Nephron progenitor cell (in vitro differentiated cells): ENCODE measurements at regions not wholly inside any gene's neighbourhood (a gene's known extent, or its start where the extent isn't known, plus 50 kb on each side); places are given as distances from the start of the nearest gene placed in this dataset.
A peak's percentile ranks its signal among the peaks of the same experiment; 100 is the strongest.
"Not testable (repeated sequence)": the region's sequence is repeated elsewhere in the genome, so short reads cannot be mapped to it uniquely, and the experiment has no call there.

Experiments
- DNase-seq: peaks from one replicate; pipeline ENCODE4 v3.0.0; 2021
- H3K27ac Mint-ChIP-seq: 2 replicates; pipeline ENCODE4 v1.8.0; 2021; ENCODE audit warnings: mild to moderate bottlenecking, moderate library complexity, mixed read lengths
- H3K27me3 Mint-ChIP-seq: 2 replicates; pipeline ENCODE4 v1.8.0; 2021; ENCODE audit warnings: mild to moderate bottlenecking, low read depth, mixed read lengths; ENCODE audit not compliant: poor library complexity
- H3K36me3 Mint-ChIP-seq: 2 replicates; pipeline ENCODE4 v1.8.0; 2021; ENCODE audit warnings: low read depth, mixed read lengths
- H3K4me1 Mint-ChIP-seq: 2 replicates; pipeline ENCODE4 v1.8.0; 2021; ENCODE audit warnings: mixed read lengths
- H3K4me3 Mint-ChIP-seq: 2 replicates; pipeline ENCODE4 v1.8.0; 2021; ENCODE audit warnings: mild to moderate bottlenecking, moderate library complexity, mixed read lengths
- H3K9me3 Mint-ChIP-seq: 2 replicates; pipeline ENCODE4 v1.8.0; 2021; ENCODE audit warnings: mild to moderate bottlenecking, moderate library complexity, mixed read lengths
- CTCF ChIP-seq: fragments of 200-600 bp; sonication (generic); IDR thresholded peaks from 2 replicates; pipeline ENCODE4 v1.5.0; 2021; ENCODE audit warnings: antibody characterized with exemption

GRCh38 chr5:45774528-45774927, 78.3 kb upstream of the HCN1 start:
- no peak for DNase-seq
- Mint-ChIP-seq H3K27me3 (no peaks in the 10 kb centered on the region), H3K36me3 (no peaks in the 10 kb centered on the region), H3K4me1 (no peaks in the 10 kb centered on the region), H3K9me3 (no peaks in the 10 kb centered on the region), H3K27ac (no peak overlapping the region), H3K4me3 (no peak overlapping the region)
- TF ChIP-seq CTCF, result peak; percentile 35

DNA sequence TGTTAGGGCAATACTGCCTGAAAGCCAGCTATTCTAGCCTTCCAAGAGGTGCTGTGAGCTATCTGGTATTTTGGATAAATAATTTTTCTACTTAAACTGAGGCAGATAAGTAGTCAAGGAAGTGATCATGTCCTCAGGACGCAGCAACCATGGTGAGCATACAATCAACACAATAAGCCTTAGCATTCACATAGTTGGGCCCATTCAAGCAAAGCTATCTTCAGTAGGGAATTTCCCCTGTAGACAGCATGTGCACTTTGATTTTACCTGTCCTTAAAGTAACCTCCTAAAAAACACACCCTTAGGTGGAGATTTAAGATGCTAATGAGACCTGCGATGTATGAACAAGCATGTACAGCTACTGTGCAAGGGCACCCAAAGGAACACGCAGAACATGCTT, 76.2 kb upstream of the HCN1 start:
- Mint-ChIP-seq H3K4me1 (no peaks in the 10 kb centered on the region), H3K9me3 (no peaks in the 10 kb centered on the region), H3K27me3 (no peaks in the 10 kb centered on the region), H3K36me3 (no peaks in the 10 kb centered on the region), H3K4me3 (no peak overlapping the region), H3K27ac (no peak overlapping the region)
- no peak for TF ChIP-seq CTCF
- no peak for DNase-seq

- H3K4me1 Mint-ChIP-seq, result no peaks in the 10 kb centered on the region
- peaks cover 3% of the 10 kb centered on the region for H3K27me3 Mint-ChIP-seq
- H3K36me3 Mint-ChIP-seq, result no peaks in the 10 kb centered on the region
- DNase-seq, result no peak
- no peak for TF ChIP-seq CTCF
- no peak overlapping the region for H3K4me3 Mint-ChIP-seq
- H3K9me3 Mint-ChIP-seq, result no peaks in the 10 kb centered on the region
- no peak overlapping the region for H3K27ac Mint-ChIP-seq
These were observed 69.4 kb upstream of the HCN1 start for GRCh38 chr5:45765561-45765960.

DNA sequence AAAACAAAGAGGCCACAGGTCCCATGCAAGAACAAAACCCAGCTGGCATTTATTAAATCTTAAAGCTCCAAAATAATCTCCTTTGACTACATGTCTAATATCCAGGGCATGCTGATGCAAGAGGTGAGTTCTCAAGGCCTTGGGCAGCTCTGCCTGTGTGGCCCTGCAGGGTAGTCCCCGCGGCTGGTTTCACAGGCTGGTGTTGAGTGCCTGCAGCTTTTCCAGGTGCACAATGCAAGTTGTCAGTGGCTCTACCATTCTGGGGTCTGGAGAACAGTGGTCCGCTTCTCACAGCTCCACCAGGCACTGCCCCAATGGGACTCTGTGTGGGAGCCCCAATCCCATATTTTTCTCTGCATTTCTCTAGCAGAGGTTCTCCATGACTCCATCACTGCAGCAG, 54.4 kb upstream of the HCN1 start:
- Mint-ChIP-seq H3K27ac (no peak overlapping the region), H3K4me1 (no peaks in the 10 kb centered on the region), H3K9me3 (peaks cover 46% of the 10 kb centered on the region), H3K27me3 (peaks cover 2% of the 10 kb centered on the region), H3K4me3 (no peak overlapping the region), H3K36me3 (no peaks in the 10 kb centered on the region)
- no peak for DNase-seq
- no peak for TF ChIP-seq CTCF

DNA sequence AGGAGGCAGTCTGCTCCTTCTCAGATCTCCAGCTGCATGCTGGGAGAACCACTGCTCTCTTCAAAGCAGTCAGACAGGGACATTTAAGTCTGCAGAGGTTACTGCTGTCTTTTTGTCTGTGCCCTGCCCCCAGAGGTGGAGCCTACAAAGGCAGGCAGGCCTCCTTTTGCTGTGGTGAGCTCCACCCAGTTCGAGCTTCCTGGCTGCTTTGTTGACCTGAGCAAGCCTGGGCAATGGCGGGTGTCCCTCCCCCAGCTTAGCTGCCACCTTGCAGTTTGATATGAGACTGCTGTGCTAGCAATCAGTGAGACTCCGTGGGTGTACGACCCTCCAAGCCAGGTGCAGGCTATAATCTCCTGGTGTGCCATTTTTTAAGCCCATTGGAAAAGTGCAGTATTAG, 52.3 kb upstream of the HCN1 start:
- peaks cover 51% of the 10 kb centered on the region for H3K9me3 Mint-ChIP-seq
- not testable (repeated sequence) for H3K4me3 Mint-ChIP-seq, H3K27ac Mint-ChIP-seq, H3K4me1 Mint-ChIP-seq, DNase-seq, H3K36me3 Mint-ChIP-seq, H3K27me3 Mint-ChIP-seq
